ENCODE measurements at regions not wholly inside any gene's neighbourhood (a gene's known extent, or its start where the extent isn't known, plus 50 kb on each side); places are given as distances from the start of the nearest gene placed in this dataset.

- no peak for TF ChIP-seq CTCF (optimal IDR thresholded peaks at IDR 0.05 in 1 of 3, IDR thresholded peaks at IDR 0.05 in 1 of 3, conservative IDR thresholded peaks at IDR 0.05 in 1 of 3; ENCODE audit: extremely low read depth in 1 of 3, insufficient read depth in 2 of 3, low read length in 3 of 3)
- TF ChIP-seq EZH2 (IDR thresholded peaks at IDR 0.05; ENCODE audit: low read length), result no peak
These were observed 208.7 kb downstream of the ZPLD1 start for GRCh38 chr3:102643546-102643945.
